ENCODE measurements at regions not wholly inside any gene's neighbourhood (a gene's known extent, or its start where the extent isn't known, plus 50 kb on each side); places are given as distances from the start of the nearest gene placed in this dataset.

DNA sequence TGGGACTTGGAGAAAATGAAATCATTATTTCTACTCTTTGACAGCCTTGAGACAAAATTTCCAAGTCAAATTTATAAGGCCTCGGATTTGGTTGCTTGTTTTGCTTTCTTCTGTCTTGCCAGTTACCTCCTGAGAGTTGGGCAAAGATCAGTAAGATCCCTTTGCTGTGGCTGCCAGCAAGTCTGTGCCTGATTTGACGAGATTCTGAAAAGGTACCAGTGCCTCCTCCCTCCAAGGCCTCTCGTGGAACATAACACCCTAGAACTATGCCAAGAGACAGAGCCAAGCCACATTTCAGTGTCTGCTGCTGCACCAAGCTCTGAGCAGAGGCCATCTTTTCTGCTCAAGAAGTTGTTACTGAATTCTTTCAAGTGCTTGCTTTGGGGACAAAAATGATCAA lies 61.0 kb downstream of the GTPBP8 start:
- DNase-seq (ENCODE audit: low spot score), result peak; percentile 79

DNA sequence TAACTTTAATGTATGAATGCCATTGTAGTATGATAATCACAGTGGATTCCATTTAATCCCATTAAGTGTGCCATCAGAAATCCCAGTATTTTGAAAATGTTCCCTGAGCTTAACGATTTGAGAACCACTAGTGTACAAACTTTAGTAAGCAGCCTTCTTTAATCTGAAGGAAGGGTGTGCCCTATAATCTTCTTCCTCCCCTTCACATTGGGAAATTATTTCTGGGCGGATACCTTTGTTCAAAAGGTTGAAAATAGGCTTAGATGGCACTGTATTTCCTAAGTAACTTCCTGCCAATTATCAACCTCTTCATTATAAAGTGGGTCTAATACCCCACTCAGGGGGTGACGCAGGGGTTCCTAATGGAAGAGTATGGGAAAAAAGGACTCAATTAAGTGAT lies 62.4 kb downstream of the GTPBP8 start:
- no peak for DNase-seq (ENCODE audit: low spot score)

DNA sequence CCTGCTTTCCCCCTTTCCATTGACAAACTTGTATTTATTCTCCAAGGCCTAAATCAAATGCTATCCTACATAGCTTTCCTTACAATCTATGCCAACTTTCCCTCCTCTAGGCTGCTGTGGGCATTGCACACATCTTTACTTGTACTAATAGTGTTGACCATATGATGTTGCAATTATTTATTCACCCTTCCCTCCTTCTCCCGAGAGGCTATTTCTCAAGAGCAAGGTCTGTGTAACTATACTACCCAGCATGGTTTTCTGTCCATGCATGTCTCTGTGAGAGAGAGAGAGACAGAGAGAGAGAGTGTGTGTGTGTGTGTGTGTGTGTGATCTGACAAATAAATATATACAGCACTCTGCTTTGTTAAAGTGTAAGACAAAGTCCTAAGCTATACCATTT lies 63.8 kb downstream of the GTPBP8 start:
- no peak for DNase-seq (ENCODE audit: low spot score)

DNA sequence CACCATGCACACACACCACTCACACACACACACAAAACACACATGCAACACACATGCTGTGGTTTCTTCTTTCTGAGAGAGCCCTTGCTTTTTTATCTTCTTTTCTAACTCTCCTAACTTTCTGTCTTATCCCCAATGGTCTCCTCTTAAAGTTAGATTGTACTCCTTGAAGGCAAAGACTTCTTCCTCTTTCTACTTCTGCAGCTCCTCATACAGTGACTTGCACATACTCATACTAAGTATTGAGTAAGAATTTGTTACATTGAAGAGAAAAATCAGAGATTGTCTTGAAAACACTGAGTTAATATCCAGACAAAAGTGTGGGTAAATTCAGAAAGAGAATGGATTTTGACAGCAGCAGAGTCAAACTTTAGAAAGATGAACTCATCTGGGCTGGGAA lies 64.4 kb downstream of the GTPBP8 start:
- DNase-seq (ENCODE audit: low spot score), result no peak

DNA sequence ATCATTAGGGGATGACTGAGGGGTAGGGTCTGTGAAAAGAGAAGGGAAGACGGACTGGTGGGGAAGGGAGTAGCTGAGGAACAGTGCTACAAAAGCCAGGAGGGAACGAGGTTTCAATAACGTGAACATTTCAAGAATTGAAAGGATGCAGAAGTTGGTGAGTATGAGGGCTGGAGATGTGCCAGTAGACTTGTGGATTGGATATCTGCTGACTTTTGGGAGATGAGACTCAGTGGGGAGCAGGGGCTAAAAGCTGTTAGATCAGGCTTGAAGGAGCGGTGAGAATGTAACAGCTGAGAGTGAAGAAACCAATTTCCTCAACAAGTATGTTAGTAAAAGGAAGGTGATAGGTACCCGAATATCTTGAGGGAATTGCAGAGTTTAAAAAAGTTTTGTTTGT lies 65.2 kb downstream of the GTPBP8 start:
- no peak for DNase-seq (ENCODE audit: low spot score)

DNA sequence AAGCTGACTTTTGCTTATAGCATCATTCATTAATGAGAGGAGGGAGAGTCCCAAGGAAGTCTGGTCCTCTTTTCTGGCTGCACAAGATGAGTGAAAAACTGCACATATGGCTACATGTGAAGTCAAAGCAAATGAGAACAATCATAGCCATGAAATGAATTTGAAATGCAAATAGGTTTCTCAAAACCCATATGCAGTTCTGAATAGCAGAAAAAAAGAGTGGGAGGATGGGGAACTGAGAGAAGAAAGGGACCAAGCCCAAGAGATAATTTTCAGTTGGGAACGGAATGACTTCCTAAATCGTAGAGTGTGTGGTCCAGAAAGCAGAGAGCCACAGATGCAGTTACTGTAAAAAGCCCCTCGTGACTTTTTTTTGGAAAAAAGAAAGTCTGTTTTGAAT lies 66.3 kb downstream of the GTPBP8 start:
- DNase-seq (ENCODE audit: low spot score), result no peak

DNA sequence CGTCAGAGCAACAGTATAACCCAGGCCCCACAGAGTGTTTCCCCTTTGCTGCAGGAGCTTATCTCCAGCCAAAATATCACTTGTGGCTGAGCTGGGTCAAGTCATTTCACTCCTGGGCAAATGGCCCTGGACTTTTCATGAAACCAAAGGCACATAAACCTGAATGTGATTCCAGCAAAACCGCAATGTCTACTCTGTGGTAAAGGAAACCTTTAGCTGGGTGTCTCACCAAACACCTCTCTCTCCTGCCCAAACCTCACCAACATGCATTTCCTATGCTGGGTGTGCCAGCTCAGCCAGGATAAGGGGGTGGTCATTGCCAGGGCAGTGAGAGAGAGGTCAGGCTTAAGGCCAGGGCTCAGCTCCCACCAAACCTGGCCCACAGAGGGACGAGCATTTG lies 67.4 kb downstream of the GTPBP8 start:
- DNase-seq (ENCODE audit: low spot score), result no peak

DNA sequence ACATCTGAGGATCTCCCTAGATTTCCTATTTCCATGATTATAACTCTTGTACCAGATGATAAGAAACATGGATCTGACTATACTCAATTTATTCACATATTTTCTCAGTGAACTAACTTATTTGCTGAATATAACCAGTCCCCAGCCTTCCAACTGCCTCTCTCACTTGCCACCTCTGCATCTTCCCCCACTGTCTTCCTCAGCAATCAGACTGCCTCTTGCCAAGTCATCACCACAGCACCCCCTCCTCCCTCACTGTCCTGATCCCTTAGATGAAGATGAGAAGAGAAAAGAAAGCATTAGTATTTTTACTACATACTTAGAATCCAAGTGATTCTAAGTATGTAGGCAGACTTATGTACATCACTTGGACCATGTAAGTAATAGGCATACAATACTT lies 71.9 kb downstream of the GTPBP8 start:
- DNase-seq (ENCODE audit: low spot score), result no peak

DNA sequence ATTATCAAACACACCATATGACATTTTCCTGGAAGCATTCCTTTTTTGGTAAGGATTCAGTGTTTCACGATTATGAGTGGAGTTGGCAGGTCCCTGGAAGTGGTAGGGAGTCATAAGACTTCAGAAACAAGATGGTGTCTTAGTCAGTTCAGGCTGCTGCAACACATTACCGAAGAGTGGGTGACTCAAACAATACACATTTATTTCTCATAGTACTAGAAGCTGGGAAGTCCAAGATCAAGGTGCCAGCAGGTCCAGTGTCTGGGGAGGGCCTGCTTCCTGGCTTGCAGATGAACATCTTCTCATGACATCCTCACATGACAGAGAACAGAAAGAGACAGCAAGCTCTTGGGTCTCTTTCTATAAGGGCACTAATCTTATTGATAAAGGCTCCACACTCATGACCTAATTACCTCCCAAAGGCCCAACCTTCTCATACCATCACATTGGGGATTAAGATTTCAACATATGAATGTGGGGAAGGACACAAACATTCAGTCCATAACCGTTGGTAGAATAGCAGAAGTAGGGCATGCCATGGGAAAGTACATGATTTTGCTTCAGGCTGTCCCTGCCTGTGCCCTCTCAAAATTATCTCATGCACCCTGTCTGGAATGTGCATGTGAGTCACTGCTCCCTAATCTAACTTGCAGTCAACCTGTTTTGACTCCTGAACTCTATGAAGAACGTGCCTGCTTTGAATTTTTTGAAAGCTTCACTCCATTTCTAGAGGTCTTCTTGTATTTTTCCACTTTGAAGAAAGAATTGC lies 72.5 kb downstream of the GTPBP8 start:
- no peak for DNase-seq (ENCODE audit: low spot score)

DNA sequence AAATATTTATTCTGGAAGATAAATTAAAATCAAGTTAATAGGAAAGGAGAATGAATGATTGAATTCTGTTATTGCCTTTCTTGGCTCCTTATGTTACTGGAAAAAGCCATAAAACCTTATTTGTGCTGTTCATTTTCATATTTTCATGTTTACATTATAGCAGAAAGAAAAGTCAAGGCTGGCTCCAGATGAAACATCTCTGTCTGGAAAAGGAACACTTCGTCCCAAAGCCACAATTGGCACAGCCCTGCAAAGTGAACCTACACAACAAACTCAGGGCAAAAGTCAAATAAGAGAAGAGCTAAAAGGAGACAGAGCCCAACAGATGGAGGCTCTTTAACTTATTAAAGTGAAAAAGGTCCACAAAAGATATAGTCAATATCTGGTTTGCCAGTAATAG lies 73.4 kb downstream of the GTPBP8 start:
- DNase-seq (ENCODE audit: low spot score), result no peak

DNA sequence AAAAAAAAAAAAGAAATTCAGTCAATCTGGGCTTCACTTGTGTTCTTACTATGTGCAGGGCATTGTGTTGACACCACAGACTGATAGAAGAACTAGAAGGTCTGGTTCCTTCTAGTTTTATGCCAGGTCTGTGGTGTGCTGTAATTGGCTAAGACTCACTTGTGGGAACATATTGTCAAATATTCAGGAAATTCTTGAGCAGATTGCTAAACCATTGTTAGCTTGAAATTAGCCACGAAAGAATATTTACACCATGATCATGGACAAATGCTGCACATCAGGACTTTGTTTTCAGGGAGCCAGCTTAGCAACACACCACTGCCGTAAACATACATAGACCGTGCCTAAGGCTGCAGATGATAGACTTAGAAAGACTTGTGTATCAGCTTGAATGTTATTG lies 74.6 kb downstream of the GTPBP8 start:
- DNase-seq (ENCODE audit: low spot score), result no peak

DNA sequence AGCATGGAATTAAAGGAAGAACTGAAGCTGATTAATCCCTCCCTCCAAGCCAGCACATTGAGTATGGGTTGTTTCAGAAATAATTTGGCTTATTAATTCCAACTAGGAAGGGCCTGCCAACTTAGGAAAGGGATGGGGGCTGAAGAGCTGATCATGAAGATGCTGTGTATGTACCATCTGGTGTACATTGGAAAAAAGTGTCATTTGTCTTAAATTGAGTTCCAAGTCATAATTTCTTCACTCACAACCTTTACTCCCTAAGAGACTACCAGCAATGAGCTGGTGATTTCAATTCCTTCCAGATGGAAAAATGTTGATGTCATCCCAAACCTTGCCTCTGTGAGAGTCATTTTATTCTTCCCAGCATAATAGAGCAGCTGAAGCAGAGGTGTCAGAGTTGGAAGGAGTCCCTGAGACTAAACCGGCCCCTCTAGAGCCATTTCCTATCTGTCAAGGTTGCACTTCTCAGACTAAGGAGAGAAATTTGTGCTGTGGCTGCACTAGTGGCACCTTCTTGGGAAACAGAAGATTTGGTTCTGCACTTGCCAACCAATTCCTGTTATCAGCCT lies 79.4 kb downstream of the GTPBP8 start:
- no peak for DNase-seq (ENCODE audit: low spot score)

DNA sequence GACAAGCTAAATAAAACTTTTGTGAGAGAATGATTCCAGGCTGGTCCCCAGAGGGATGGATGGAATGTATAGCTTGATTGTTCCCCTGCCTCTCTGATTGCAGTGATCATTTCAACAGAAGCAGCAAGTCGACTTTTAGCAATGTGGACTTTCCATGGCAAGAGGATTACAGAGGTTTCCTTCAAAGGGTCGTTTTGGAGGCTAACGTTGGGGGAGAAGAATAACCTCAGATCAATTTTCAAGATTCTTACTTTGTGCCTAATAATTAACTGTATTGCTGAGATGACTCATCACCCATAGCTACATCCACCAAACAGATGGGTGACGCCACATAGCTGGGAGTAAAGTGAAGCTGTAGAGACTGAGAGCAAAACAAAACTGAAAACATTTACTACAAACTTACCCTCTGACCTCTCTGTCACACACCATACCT lies 79.9 kb downstream of the GTPBP8 start:
- no peak for DNase-seq (ENCODE audit: low spot score)

DNA sequence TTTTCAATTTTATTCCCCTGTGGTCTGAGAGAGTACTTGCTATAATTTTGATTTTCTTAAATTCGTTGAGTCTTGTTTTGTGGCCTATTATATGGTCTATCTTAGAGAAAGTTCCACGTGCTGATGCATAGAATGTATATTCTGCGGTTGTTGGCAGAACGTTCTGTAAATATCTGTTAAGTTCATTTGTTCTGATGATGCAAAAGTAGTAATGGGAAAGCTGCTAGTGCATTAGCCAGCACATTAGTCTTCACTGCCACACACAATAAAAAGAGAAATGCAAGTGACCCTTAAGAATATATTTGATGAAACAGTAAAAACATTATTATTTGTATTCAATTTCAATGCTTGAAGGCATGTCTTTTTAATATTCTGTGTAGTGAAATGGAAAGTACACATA lies 84.8 kb downstream of the GTPBP8 start:
- DNase-seq (ENCODE audit: low spot score), result no peak

DNA sequence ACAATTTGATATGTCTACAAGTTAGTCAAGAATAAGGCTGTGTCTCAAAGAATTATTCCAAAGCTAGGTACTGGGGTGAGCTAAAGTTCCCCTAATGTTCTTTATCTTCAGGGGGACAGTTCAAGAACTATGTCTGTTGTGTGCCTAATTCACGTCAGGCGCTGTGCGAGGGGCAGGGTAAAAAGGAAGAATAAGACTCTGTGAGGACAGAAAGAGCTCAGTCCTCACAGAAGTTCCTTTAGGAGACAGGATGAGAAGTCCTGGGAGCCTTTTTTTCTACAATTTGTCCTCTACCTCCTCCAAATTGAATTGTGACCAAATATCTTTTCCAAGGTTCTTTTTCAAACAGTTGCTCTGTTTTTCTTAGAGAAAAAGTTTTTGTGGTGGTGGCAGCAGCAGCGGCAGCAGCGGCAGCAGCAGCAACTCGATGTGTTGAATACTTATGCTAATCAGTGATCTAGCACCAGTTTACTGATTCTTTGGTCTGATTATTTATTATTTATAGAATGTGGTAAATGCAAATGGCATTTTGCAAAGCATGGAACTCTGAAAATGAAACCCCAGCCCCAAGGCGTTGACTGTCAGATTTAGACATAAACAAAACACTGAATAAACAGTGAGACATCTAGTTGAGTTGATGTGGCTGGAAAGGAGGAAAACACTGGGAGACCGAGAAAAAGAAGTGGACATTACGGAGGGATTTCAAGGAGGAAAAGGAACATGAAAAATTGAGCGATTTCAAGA lies 88.6 kb downstream of the GTPBP8 start:
- DNase-seq (ENCODE audit: low spot score), result no peak

DNA sequence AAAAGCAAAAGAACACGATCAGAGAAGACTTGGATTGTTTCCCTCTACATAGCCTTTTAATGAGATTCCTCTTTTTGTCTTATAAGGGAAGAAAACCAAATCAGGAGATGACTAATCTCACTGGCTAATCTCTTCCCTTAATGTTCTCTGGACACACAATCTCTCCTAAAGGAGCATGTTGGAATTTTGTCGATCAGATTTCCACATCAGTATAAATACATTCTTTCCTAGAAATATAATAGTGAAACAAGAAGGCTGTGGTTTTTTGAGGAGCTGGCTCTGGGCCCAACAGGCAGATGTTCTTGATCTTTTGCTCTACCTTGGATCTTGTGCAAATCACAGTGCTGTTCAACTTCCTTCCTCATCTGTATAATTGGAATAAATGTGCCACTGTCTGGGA lies 94.0 kb downstream of the GTPBP8 start:
- DNase-seq (ENCODE audit: low spot score), result no peak

DNA sequence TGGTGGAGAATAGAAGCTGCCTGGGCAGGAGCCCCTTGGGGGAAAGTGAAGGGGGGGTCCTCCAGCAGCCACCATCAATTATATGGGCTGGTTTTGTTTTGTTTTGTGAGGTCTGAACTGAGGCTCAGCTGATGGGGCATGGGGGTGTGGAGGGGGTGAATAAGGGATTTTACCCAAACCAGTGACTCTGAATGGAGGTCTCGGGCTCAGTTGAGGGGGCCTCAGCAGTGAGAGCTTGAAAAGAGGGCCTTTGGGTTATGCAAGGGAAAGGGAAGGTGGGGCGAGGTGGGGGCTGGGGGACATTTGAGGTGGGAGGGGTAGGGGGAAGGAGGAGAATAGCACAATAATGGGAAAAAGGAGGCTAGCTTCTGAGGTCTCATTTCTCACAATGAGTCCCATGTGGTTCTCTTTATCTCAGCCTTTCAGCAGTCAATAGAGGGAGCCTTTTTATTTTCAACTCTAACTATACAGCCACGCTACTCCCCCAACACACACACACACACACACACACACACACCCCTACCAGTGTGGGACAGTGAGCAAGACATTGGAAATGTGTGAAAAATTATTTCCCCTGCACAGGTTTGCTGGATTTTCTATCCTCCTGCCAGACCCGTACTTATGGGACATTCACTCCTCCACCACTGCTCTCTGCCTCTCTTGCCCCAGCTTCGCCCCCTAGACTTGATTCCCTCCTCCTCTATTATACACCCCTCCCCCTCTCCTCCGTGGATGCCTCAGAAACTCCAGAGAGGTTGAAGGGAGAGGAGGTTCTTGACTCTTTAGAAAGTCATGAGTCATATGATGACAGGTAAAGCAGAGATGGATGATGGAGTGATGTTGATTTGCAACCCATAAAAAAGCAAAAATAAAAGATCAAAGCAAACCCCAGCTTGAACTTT lies 96.0 kb downstream of the GTPBP8 start:
- no peak for DNase-seq (ENCODE audit: low spot score)

DNA sequence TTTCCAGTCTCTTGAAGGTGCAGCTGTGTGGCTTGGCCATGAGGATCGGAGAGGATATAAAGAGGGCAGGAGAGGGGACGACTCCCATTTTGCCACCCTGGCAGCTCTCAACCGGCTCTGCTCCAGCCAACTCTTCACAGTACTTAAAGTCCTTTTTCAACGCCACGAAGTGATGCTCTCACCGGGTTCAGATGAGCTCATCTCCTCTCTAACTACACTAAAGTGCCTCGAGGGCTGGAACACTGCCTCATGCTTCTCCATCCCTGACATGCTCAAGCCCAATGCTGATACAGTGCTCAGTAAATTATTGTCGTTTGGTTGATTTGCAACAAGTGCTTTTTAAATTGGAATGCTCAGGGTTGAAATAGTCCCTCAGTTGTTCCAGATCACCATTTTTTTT lies 97.8 kb downstream of the GTPBP8 start:
- no peak for DNase-seq (ENCODE audit: low spot score)

DNA sequence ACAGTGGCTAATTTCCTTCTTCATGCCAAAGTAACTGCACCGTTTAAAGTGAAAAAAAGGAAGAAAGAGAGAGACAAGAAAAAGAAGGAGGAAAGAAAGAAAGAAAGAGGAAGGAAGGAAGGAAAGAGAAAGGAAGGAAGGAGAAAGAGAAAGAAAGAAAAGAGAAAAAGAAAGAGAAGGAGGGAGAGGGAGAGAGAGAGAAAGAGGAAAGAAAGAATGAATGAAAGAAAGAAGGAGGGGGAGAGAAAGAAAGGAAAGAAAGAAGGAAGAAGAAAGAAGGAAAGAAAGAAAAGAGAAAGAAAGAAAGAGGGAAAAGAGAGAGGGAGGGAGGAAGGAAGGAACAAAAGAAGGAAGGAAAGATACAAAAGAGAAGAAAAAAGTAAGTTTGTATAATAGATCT lies 100.6 kb downstream of the GTPBP8 start:
- DNase-seq (ENCODE audit: low spot score), result no peak

DNA sequence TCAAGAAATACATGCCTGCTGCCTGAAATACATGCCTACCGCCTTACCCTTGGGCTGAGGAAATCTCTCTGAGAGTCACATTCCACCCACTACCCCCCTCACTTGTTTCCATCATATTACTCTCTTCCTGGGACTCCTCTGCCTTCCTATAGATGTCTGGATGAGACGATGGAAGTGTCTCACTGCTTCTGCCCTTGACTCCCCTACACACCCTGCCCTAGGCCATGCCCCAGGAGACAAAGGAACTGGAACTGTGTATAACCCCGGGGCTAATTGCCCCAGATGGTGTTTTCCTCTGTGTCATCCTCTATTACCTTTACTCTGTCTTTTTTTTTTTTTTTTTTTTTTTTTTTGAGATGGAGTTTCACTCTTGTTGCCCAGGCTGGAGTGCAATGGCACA lies 102.0 kb downstream of the GTPBP8 start:
- DNase-seq (ENCODE audit: low spot score), result no peak

DNA sequence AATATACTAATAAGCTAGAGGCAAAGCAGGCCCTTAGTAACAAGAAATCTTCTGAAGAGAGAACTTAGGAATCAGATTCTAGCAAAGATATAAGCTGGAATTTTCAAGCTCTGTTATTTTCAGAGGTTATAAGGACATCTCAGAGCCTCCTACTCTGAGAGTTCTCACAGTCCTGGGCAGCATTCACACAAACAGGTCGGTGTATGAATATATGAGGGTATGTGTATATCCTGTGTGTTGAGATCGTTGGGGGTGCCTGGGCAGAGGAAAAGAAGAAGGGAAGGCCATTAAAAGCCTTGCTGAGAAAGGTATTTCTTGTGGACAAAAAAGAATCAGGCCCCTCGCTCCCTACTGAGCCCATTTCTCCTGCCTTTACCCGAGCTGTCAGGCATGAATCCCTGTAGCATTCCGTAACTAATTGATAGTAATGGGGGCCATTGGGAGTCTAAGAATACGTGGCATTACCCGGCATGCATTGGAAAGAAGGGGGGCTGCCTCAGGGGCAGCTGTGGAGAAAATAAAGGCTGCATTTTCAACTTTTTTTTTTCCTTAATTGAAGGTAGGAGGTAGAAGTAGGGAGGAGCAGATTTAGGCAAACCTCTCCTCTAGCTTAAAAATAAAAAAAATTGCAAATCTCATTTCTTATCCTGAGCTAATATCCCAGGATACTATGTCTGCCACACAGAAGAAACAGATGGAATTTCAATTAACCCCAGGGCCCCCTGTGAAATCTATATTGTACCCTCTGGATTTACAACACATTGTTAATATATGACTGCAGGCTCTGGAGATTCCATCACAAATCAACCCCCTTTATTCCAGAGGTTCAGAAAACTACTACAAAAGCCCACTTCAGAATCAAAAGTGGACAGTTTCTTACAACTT lies 103.8 kb downstream of the GTPBP8 start:
- DNase-seq (ENCODE audit: low spot score), result no peak

All from cerebellar cortex (tissue), 1 donor.